ENCODE measurements at regions not wholly inside any gene's neighbourhood (a gene's known extent, or its start where the extent isn't known, plus 50 kb on each side); places are given as distances from the start of the nearest gene placed in this dataset.
"Not testable (repeated sequence)": the region's sequence is repeated elsewhere in the genome, so short reads cannot be mapped to it uniquely, and the experiment has no call there.

DNA sequence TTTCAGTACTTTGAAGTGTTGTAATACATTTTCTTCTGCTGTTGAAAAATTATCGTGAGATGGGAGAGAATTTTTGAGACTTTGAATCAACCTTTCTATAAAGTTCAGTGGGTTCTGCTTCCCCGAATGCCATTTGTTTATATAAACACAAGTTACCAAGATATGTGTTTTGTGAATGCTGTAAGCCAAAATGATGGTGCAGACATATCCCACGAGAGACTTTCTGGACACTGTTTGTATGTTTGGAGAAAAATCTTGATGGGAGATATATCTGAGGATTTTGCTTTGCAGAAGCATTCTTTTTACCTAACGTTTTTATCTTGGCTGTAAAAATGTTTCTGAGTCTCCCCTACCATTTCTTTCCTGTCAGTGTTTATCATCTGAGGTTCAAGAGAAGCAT, 526.6 kb upstream of the ZNF717 start:
- Histone ChIP-seq H3K4me1 (no peaks in the 10 kb centered on the region), H3K36me3 (no peaks in the 10 kb centered on the region), H3K9me3 (no peaks in the 10 kb centered on the region), H3K4me3 (peak overlapping the region; percentile 28), H3K27ac (no peak overlapping the region), H3K27me3 (no peaks in the 10 kb centered on the region)
- TF ChIP-seq, protein P1, sequence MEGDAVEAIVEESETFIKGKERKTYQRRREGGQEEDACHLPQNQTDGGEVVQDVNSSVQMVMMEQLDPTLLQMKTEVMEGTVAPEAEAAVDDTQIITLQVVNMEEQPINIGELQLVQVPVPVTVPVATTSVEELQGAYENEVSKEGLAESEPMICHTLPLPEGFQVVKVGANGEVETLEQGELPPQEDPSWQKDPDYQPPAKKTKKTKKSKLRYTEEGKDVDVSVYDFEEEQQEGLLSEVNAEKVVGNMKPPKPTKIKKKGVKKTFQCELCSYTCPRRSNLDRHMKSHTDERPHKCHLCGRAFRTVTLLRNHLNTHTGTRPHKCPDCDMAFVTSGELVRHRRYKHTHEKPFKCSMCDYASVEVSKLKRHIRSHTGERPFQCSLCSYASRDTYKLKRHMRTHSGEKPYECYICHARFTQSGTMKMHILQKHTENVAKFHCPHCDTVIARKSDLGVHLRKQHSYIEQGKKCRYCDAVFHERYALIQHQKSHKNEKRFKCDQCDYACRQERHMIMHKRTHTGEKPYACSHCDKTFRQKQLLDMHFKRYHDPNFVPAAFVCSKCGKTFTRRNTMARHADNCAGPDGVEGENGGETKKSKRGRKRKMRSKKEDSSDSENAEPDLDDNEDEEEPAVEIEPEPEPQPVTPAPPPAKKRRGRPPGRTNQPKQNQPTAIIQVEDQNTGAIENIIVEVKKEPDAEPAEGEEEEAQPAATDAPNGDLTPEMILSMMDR (IDR thresholded peaks at IDR 0.05): no peak
- ATAC-seq (no peak), DNase-seq (no peak)
- intact Hi-C loops (cut with DNase I): no loop called here

DNA sequence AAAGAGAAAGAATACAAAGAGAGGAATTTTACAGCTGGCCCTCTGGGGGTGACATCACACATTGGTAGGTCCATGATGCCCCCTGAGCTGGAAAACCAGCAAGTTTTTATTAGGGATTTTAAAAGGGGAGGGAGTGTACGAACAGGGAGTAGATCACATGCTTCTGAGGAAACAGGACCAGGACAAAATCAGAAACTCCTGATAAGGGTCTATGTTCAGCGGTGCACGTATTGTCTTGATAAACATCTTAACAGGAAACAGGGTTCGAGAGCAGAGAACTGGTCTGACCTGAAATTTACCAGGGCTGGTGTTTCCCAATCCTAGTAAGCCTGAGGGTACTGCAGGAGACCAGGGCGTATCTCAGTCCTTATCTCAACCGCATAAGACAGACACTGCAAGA, 530.6 kb upstream of the ZNF717 start:
- H3K4me1 ChIP-seq; ATAC-seq; H3K27ac ChIP-seq; H3K9me3 ChIP-seq; DNase-seq; H3K36me3 ChIP-seq; H3K4me3 ChIP-seq; H3K27me3 ChIP-seq; intact Hi-C loops (cut with DNase I): not testable (repeated sequence)

DNA sequence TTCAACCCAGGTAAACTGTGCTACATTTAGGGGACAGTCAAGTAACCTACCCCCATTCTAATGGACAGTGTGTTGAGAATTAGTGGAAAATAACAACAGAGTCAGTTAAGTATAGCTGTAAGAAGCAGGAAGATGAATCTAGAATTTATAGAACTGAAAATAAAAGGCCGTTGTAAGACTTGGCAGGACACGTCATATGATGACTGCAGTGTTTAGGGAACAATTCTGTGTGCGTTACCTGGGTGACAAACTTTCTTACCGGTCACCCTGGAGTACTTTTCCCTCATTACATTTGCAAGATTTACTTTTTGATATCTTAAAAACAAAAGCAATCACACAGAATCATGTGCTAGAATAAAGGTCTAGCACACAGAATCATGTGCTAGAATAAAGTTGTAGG, 536.3 kb upstream of the ZNF717 start:
- ATAC-seq: no peak
- Histone ChIP-seq H3K4me1 (no peaks in the 10 kb centered on the region), H3K27me3 (no peaks in the 10 kb centered on the region), H3K36me3 (no peaks in the 10 kb centered on the region), H3K4me3 (no peak overlapping the region), H3K27ac (no peak overlapping the region), H3K9me3 (no peaks in the 10 kb centered on the region)
- intact Hi-C loops (cut with DNase I): no loop called here
- no peak for DNase-seq
- TF ChIP-seq, protein P1 (IDR thresholded peaks at IDR 0.05): no peak

DNA sequence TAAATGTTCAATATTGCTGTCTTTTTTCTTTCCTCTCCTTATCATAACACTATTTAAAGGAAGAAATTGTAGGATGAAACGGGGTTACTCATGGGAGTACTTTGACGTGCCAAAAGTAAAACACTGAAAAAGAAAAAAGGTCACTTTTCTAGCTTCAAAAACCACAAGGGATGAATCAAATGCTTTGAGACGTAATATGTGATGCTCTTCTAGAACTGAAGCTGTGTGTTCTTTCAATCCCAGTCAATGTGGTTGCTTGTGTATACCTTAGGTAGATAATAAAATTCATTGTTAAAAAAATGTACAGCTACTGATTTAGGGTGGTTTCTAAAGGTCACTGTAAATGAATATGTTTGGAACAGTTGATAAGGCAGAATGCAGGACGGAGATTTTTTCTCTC, 538.8 kb upstream of the ZNF717 start:
- Histone ChIP-seq H3K27me3 (no peaks in the 10 kb centered on the region), H3K36me3 (no peaks in the 10 kb centered on the region), H3K9me3 (no peaks in the 10 kb centered on the region), H3K27ac (no peak overlapping the region), H3K4me3 (no peak overlapping the region), H3K4me1 (no peaks in the 10 kb centered on the region)
- DNase-seq (no peak), ATAC-seq (no peak)
- TF ChIP-seq, protein P1 (IDR thresholded peaks at IDR 0.05): no peak
- intact Hi-C loops (cut with DNase I): no loop called here

DNA sequence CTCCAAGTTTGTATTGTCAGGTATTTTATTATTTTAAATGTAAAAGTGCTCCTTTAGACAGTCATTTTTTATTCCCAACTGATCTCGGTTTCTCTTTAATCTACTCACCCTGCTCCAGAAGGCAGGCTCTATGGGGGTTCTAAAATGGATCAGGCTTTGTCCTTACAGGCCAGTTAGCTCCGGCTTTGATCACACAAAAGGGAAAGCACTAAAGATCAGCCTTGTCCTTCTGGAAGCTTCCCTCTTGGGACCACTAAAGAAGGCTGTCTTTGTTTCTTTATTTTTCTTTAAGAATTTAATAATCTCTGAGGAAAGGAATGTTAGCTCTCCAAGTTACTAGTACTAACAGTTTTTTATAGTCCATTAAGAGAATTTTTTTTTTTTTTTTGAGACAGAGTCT, 560.5 kb upstream of the ZNF717 start:
- Histone ChIP-seq H3K27me3 (no peaks in the 10 kb centered on the region), H3K27ac (no peak overlapping the region), H3K36me3 (no peaks in the 10 kb centered on the region), H3K4me1 (no peaks in the 10 kb centered on the region), H3K4me3 (no peak overlapping the region), H3K9me3 (no peaks in the 10 kb centered on the region)
- TF ChIP-seq, protein P1 (IDR thresholded peaks at IDR 0.05): no peak
- DNase-seq (no peak), ATAC-seq (no peak)
- intact Hi-C loops (cut with DNase I): no loop called here

DNA sequence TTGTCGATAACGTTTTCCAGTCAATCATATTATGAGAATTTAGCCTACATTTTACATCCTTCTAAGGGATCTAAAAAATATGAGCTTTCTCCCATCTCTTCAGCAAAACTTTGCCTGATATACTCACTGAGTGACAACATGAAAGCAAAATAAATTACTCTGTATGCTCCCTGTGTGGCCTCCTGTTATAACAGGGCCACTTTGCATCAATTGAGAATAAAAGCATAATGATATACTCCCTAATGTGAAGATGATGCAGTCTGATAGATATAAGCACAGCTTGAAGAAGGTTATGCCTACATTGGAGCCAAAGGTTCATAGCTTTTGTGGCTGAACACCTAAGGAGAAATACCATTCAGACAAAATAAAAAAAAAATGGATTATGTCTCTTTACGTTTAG, 561.3 kb upstream of the ZNF717 start:
- intact Hi-C loops (cut with DNase I): no loop called here
- no peaks in the 10 kb centered on the region for H3K36me3 ChIP-seq
- TF ChIP-seq, protein P1 (IDR thresholded peaks at IDR 0.05): no peak
- H3K27ac ChIP-seq: no peak overlapping the region
- no peaks in the 10 kb centered on the region for H3K9me3 ChIP-seq
- H3K4me1 ChIP-seq: no peaks in the 10 kb centered on the region
- ATAC-seq: no peak
- no peaks in the 10 kb centered on the region for H3K27me3 ChIP-seq
- DNase-seq: no peak
- no peak overlapping the region for H3K4me3 ChIP-seq
